ENCODE measurements at regions not wholly inside any gene's neighbourhood (a gene's known extent, or its start where the extent isn't known, plus 50 kb on each side); places are given as distances from the start of the nearest gene placed in this dataset.

DNA sequence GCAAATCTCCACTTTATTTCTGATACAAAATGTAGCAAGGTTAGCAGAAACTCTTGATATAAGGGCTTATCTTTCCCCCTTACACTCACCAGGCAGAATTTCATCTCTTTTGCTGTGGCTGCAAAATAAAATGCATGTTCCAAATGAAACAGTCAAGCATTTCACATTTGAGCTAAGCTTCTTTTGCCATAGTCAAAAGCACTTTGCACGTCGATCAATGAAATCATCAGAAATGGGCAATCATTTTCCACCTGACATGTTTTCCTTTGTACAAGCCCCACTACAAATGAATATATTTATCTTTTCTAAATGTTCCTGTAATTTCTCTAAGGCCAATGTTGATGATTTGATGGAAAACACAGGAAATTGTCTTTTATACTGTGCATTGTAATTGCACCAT, 178.4 kb downstream of the ANKRD50 start:
- Histone ChIP-seq H3K4me1 (ENCODE audit: control insufficient read depth in 1 of 2, insufficient read depth in 2 of 2, low read length in 2 of 2) (no peaks in the 10 kb centered on the region), H3K9me3 (ENCODE audit: control insufficient read depth in 1 of 2, low read length in 2 of 2) (no peaks in the 10 kb centered on the region), H3K4me3 (ENCODE audit: low read depth in 1 of 2, low read length in 2 of 2) (no peak overlapping the region), H3K27me3 (ENCODE audit: low read depth, low read length) (no peaks in the 10 kb centered on the region), H3K27ac (ENCODE audit: low read length) (no peak overlapping the region), H3K36me3 (ENCODE audit: control insufficient read depth in 1 of 2, insufficient read depth in 2 of 2, low read length in 2 of 2) (no peaks in the 10 kb centered on the region)

GRCh38 chr4:124535003-124535402, 177.5 kb downstream of the ANKRD50 start:
- H3K36me3 ChIP-seq (ENCODE audit: control insufficient read depth in 1 of 2, insufficient read depth in 2 of 2, low read length in 2 of 2), result no peaks in the 10 kb centered on the region
- no peaks in the 10 kb centered on the region for H3K4me1 ChIP-seq (ENCODE audit: control insufficient read depth in 1 of 2, insufficient read depth in 2 of 2, low read length in 2 of 2)
- H3K27ac ChIP-seq (ENCODE audit: low read length), result no peak overlapping the region
- no peak overlapping the region for H3K4me3 ChIP-seq (ENCODE audit: low read depth in 1 of 2, low read length in 2 of 2)
- no peaks in the 10 kb centered on the region for H3K9me3 ChIP-seq (ENCODE audit: control insufficient read depth in 1 of 2, low read length in 2 of 2)
- no peaks in the 10 kb centered on the region for H3K27me3 ChIP-seq (ENCODE audit: low read depth, low read length)

GRCh38 chr4:124536946-124537345, 175.6 kb downstream of the ANKRD50 start:
- Histone ChIP-seq H3K36me3 (ENCODE audit: control insufficient read depth in 1 of 2, insufficient read depth in 2 of 2, low read length in 2 of 2) (no peaks in the 10 kb centered on the region), H3K4me3 (ENCODE audit: low read depth in 1 of 2, low read length in 2 of 2) (no peak overlapping the region), H3K4me1 (ENCODE audit: control insufficient read depth in 1 of 2, insufficient read depth in 2 of 2, low read length in 2 of 2) (no peaks in the 10 kb centered on the region), H3K27me3 (ENCODE audit: low read depth, low read length) (no peaks in the 10 kb centered on the region), H3K9me3 (ENCODE audit: control insufficient read depth in 1 of 2, low read length in 2 of 2) (no peaks in the 10 kb centered on the region), H3K27ac (ENCODE audit: low read length) (no peak overlapping the region)

GRCh38 chr4:124537971-124538370, 174.6 kb downstream of the ANKRD50 start:
- no peak overlapping the region for H3K27ac ChIP-seq (ENCODE audit: low read length)
- no peaks in the 10 kb centered on the region for H3K27me3 ChIP-seq (ENCODE audit: low read depth, low read length)
- H3K9me3 ChIP-seq (ENCODE audit: control insufficient read depth in 1 of 2, low read length in 2 of 2), result no peaks in the 10 kb centered on the region
- no peak overlapping the region for H3K4me3 ChIP-seq (ENCODE audit: low read depth in 1 of 2, low read length in 2 of 2)
- no peaks in the 10 kb centered on the region for H3K4me1 ChIP-seq (ENCODE audit: control insufficient read depth in 1 of 2, insufficient read depth in 2 of 2, low read length in 2 of 2)
- H3K36me3 ChIP-seq (ENCODE audit: control insufficient read depth in 1 of 2, insufficient read depth in 2 of 2, low read length in 2 of 2), result no peaks in the 10 kb centered on the region

- no peaks in the 10 kb centered on the region for H3K27me3 ChIP-seq (ENCODE audit: low read depth, low read length)
- H3K9me3 ChIP-seq (ENCODE audit: control insufficient read depth in 1 of 2, low read length in 2 of 2), result no peaks in the 10 kb centered on the region
- H3K36me3 ChIP-seq (ENCODE audit: control insufficient read depth in 1 of 2, insufficient read depth in 2 of 2, low read length in 2 of 2), result no peaks in the 10 kb centered on the region
- no peaks in the 10 kb centered on the region for H3K4me1 ChIP-seq (ENCODE audit: control insufficient read depth in 1 of 2, insufficient read depth in 2 of 2, low read length in 2 of 2)
- H3K27ac ChIP-seq (ENCODE audit: low read length), result no peak overlapping the region
- no peak overlapping the region for H3K4me3 ChIP-seq (ENCODE audit: low read depth in 1 of 2, low read length in 2 of 2)
These were observed 172.5 kb downstream of the ANKRD50 start for GRCh38 chr4:124540014-124540413.

DNA sequence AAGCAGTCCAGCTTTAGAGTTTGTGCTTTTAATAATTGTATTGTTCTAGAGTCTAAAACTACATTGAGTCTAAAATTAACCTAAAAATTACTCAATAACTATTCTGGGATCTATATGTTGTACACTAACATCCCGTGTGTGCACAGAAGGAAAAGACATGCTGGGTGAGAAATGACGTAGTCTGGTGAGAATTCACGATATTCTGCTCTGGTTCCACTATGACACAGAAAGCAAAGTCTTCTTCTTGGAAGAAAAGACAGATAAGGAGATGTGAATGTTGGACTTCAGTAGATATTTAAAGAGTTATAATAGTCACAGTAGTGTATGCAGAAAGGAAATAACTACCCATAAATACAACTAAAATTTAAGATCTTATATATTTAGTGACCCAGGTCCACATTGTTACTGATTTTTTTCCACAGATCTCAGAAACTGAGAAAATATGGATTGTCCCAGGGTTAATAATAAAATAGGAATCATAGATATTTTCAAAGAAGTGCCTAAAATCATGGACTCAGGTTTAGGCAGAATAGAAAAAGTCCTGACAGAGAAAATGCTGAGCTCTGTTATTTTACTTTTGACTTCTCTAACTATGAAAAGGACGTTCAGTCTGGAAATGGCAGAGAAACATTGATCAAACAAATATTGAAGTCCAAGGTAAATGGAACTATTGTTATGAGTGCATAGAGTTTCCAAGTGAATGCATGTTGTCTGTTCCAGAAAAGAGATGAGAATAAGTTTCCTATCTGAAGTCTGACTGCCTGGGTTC, 170.7 kb downstream of the ANKRD50 start:
- Histone ChIP-seq H3K36me3 (ENCODE audit: control insufficient read depth in 1 of 2, insufficient read depth in 2 of 2, low read length in 2 of 2) (no peaks in the 10 kb centered on the region), H3K9me3 (ENCODE audit: control insufficient read depth in 1 of 2, low read length in 2 of 2) (no peaks in the 10 kb centered on the region), H3K4me3 (ENCODE audit: low read depth in 1 of 2, low read length in 2 of 2) (no peak overlapping the region), H3K27ac (ENCODE audit: low read length) (no peak overlapping the region), H3K27me3 (ENCODE audit: low read depth, low read length) (no peaks in the 10 kb centered on the region), H3K4me1 (ENCODE audit: control insufficient read depth in 1 of 2, insufficient read depth in 2 of 2, low read length in 2 of 2) (no peaks in the 10 kb centered on the region)

DNA sequence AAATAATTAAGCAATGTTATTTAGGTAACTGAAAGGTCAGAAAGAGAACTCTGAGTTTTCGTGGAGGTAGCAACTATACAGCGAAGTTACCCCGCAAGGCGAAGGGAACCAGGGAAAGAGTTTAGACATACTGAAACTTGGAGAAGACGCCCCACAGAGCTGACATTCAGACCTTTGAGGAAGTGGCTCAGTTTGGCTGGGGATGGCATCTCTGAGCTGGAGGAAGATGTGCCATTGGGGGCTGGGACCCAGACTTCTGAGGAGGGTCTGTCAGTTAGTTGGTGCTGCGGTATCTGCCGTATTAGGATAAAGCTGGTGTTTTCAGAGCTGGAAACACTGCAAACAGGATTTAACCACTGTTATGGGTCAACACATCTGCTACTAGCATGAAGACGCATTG, 156.6 kb downstream of the ANKRD50 start:
- no peak overlapping the region for H3K4me3 ChIP-seq (ENCODE audit: low read depth in 1 of 2, low read length in 2 of 2)
- no peaks in the 10 kb centered on the region for H3K27me3 ChIP-seq (ENCODE audit: low read depth, low read length)
- H3K4me1 ChIP-seq (ENCODE audit: control insufficient read depth in 1 of 2, insufficient read depth in 2 of 2, low read length in 2 of 2), result no peaks in the 10 kb centered on the region
- no peaks in the 10 kb centered on the region for H3K9me3 ChIP-seq (ENCODE audit: control insufficient read depth in 1 of 2, low read length in 2 of 2)
- no peaks in the 10 kb centered on the region for H3K36me3 ChIP-seq (ENCODE audit: control insufficient read depth in 1 of 2, insufficient read depth in 2 of 2, low read length in 2 of 2)
- no peak overlapping the region for H3K27ac ChIP-seq (ENCODE audit: low read length)

DNA sequence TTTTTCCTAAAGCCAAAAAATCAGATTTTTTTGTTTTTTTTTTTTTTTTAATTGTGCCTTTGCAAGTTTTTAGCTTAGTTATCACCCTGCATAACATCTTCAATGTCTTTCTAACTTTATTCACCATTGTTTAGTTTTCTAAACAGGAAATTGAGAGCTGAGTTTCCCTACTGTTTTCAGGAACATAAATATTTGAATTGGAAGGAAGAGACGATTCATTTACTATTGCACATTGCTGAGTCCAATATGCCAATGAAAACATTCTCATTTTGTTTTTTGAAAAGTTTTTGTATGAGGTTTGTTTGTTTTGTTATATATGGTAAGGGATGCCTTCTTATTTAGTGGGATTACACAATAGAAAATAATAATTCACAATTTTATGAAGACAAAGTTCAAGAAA, 148.4 kb downstream of the ANKRD50 start:
- Histone ChIP-seq H3K27me3 (ENCODE audit: low read depth, low read length) (no peaks in the 10 kb centered on the region), H3K9me3 (ENCODE audit: control insufficient read depth in 1 of 2, low read length in 2 of 2) (no peaks in the 10 kb centered on the region), H3K27ac (ENCODE audit: low read length) (no peak overlapping the region), H3K4me1 (ENCODE audit: control insufficient read depth in 1 of 2, insufficient read depth in 2 of 2, low read length in 2 of 2) (no peaks in the 10 kb centered on the region), H3K36me3 (ENCODE audit: control insufficient read depth in 1 of 2, insufficient read depth in 2 of 2, low read length in 2 of 2) (no peaks in the 10 kb centered on the region), H3K4me3 (ENCODE audit: low read depth in 1 of 2, low read length in 2 of 2) (no peak overlapping the region)

DNA sequence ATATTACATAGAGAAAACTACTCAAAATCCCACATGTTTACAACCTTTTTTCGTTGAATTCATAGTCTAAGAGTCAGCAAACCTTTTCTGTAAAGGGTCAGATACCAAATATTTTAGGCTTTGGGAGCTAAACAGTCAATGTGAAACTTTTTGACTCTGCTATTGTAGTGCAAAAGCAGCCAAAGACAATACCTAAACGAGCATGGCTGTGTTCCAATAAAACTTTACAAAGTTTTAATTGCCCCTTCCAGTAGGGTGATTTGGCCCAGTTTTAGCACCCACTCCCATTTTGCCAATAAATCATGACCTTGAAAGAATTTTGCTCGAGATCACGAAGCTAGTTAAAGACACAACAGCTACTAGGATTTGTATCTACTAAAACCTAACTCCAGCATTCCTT, 147.2 kb downstream of the ANKRD50 start:
- H3K4me3 ChIP-seq (ENCODE audit: low read depth in 1 of 2, low read length in 2 of 2), result no peak overlapping the region
- no peak overlapping the region for H3K27ac ChIP-seq (ENCODE audit: low read length)
- H3K9me3 ChIP-seq (ENCODE audit: control insufficient read depth in 1 of 2, low read length in 2 of 2), result no peaks in the 10 kb centered on the region
- no peaks in the 10 kb centered on the region for H3K4me1 ChIP-seq (ENCODE audit: control insufficient read depth in 1 of 2, insufficient read depth in 2 of 2, low read length in 2 of 2)
- H3K36me3 ChIP-seq (ENCODE audit: control insufficient read depth in 1 of 2, insufficient read depth in 2 of 2, low read length in 2 of 2), result no peaks in the 10 kb centered on the region
- H3K27me3 ChIP-seq (ENCODE audit: low read depth, low read length), result no peaks in the 10 kb centered on the region

- Histone ChIP-seq H3K27me3 (ENCODE audit: low read depth, low read length) (no peaks in the 10 kb centered on the region), H3K36me3 (ENCODE audit: control insufficient read depth in 1 of 2, insufficient read depth in 2 of 2, low read length in 2 of 2) (no peaks in the 10 kb centered on the region), H3K27ac (ENCODE audit: low read length) (no peak overlapping the region), H3K4me3 (ENCODE audit: low read depth in 1 of 2, low read length in 2 of 2) (no peak overlapping the region), H3K9me3 (ENCODE audit: control insufficient read depth in 1 of 2, low read length in 2 of 2) (no peaks in the 10 kb centered on the region), H3K4me1 (ENCODE audit: control insufficient read depth in 1 of 2, insufficient read depth in 2 of 2, low read length in 2 of 2) (no peaks in the 10 kb centered on the region)
These were observed 146.5 kb downstream of the ANKRD50 start for GRCh38 chr4:124566030-124566429.

GRCh38 chr4:124573056-124573455, 139.5 kb downstream of the ANKRD50 start:
- Histone ChIP-seq H3K4me1 (ENCODE audit: control insufficient read depth in 1 of 2, insufficient read depth in 2 of 2, low read length in 2 of 2) (no peaks in the 10 kb centered on the region), H3K27ac (ENCODE audit: low read length) (no peak overlapping the region), H3K27me3 (ENCODE audit: low read depth, low read length) (no peaks in the 10 kb centered on the region)

DNA sequence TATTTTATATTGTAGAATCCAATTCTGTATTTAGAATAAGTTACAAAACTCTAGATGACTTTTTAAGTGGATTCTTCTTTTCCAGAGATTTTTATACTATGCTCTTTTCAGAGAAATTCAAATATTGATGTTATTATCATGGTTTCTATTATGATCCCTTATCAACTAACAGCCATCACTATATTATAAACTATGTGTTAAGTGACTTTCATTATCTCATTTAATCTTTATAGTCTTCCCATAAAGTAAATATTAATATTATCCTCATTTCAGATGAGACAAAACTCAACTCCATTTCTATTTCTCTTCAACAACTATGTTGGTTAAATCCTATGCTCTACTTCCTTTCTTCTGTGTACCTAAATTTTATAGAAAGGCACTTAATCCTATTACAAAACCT, 132.6 kb downstream of the ANKRD50 start:
- Histone ChIP-seq H3K27ac (ENCODE audit: low read length) (no peak overlapping the region), H3K36me3 (ENCODE audit: control insufficient read depth in 1 of 2, insufficient read depth in 2 of 2, low read length in 2 of 2) (no peaks in the 10 kb centered on the region), H3K27me3 (ENCODE audit: low read depth, low read length) (no peaks in the 10 kb centered on the region), H3K4me1 (ENCODE audit: control insufficient read depth in 1 of 2, insufficient read depth in 2 of 2, low read length in 2 of 2) (no peaks in the 10 kb centered on the region), H3K9me3 (ENCODE audit: control insufficient read depth in 1 of 2, low read length in 2 of 2) (peaks cover 0 to 9% of the 10 kb centered on the region in 2 donors), H3K4me3 (ENCODE audit: low read depth in 1 of 2, low read length in 2 of 2) (no peak overlapping the region)

More at GRCh38 chr4:124573056-124573455, 139.5 kb downstream of the ANKRD50 start:
- no peak overlapping the region for H3K4me3 ChIP-seq (ENCODE audit: low read depth in 1 of 2, low read length in 2 of 2)
- H3K36me3 ChIP-seq (ENCODE audit: control insufficient read depth in 1 of 2, insufficient read depth in 2 of 2, low read length in 2 of 2), result no peaks in the 10 kb centered on the region
- H3K9me3 ChIP-seq (ENCODE audit: control insufficient read depth in 1 of 2, low read length in 2 of 2), result peaks cover 0 to 5% of the 10 kb centered on the region in 2 donors
